Liver (tissue), 8 donors: ENCODE measurements at regions not wholly inside any gene's neighbourhood (a gene's known extent, or its start where the extent isn't known, plus 50 kb on each side); places are given as distances from the start of the nearest gene placed in this dataset.

Source experiments
- DNase-seq: peaks from one replicate; pipeline ENCODE4 v3.0.0-alpha.2; 2017; ENCODE audit warnings: low spot score
- H3K27ac ChIP-seq, 2 donors: one replicate each; pipeline ENCODE4 v1.7.0; 2013; ENCODE audit warnings: inconsistent platforms in 2 of 2, low read length in 2 of 2, control low read depth in 1 of 2, low read depth in 1 of 2, mild to moderate bottlenecking in 1 of 2
- H3K27me3 ChIP-seq, 4 donors: one replicate each; pipeline versions ENCODE4 v1.6.1 to v1.7.0; 2013; ENCODE audit warnings: low read length in 3 of 4, inconsistent platforms in 1 of 4, mild to moderate bottlenecking in 1 of 4, moderate library complexity in 1 of 4; ENCODE audit not compliant: control insufficient read depth in 4 of 4, insufficient read depth in 4 of 4
- H3K36me3 ChIP-seq, 4 donors: one replicate each; pipeline versions ENCODE4 v1.6.1 to v1.7.0; 2013; ENCODE audit warnings: low read length in 3 of 4, mild to moderate bottlenecking in 3 of 4, low read depth in 1 of 4, moderate library complexity in 1 of 4; ENCODE audit not compliant: control insufficient read depth in 4 of 4, insufficient read depth in 3 of 4
- H3K4me1 ChIP-seq, 4 donors: one replicate each; pipeline versions ENCODE4 v1.6.1 to v1.7.0; 2013; ENCODE audit warnings: low read length in 3 of 4, mild to moderate bottlenecking in 3 of 4, moderate library complexity in 1 of 4; ENCODE audit not compliant: control insufficient read depth in 4 of 4, insufficient read depth in 4 of 4
- H3K4me3 ChIP-seq, 3 donors: one replicate each; pipeline versions ENCODE4 v1.6.1 to v1.7.0; 2013; ENCODE audit warnings: low read length in 3 of 3, control low read depth in 1 of 3, low read depth in 1 of 3, mild to moderate bottlenecking in 1 of 3
- H3K9ac ChIP-seq, 2 donors: one replicate each; pipeline ENCODE4 v1.7.0; 2013; ENCODE audit warnings: low read length in 2 of 2, mild to moderate bottlenecking in 2 of 2, moderate library complexity in 2 of 2, control low read depth in 1 of 2, low read depth in 1 of 2
- H3K9me3 ChIP-seq, 4 donors: one replicate each; pipeline versions ENCODE4 v1.6.1 to v1.7.0; 2013; ENCODE audit warnings: low read length in 3 of 4; ENCODE audit not compliant: control insufficient read depth in 4 of 4
- ATF3 ChIP-seq: IDR thresholded peaks from 2 replicates; pipeline ENCODE4 v1.6.1; 2016; ENCODE audit warnings: antibody characterized with exemption
- EGR1 ChIP-seq, 2 donors: IDR thresholded peaks; 2 replicates each; pipeline ENCODE4 v1.6.1; 2016 to 2018; ENCODE audit warnings: antibody characterized with exemption in 2 of 2, low read depth in 2 of 2
- FOXA2 ChIP-seq: IDR thresholded peaks from 2 replicates; pipeline ENCODE4 v1.6.1; 2016; ENCODE audit warnings: antibody characterized with exemption
- GABPA ChIP-seq, 2 donors: IDR thresholded peaks in 1 of 2; conservative IDR thresholded peaks in 1 of 2; 2 replicates each; pipeline ENCODE4 v1.6.1; 2016; ENCODE audit warnings: antibody characterized with exemption in 2 of 2, mild to moderate bottlenecking in 1 of 2, moderate library complexity in 1 of 2
- HNF4A ChIP-seq, 2 donors: conservative IDR thresholded peaks; 2 replicates each; pipeline ENCODE4 v1.6.1; 2016; ENCODE audit warnings: antibody characterized with exemption in 2 of 2, mild to moderate bottlenecking in 2 of 2
- JUND ChIP-seq, 2 donors: IDR thresholded peaks; 2 replicates each; pipeline ENCODE4 v1.6.1; 2016; ENCODE audit warnings: antibody characterized with exemption in 2 of 2
- NR2F2 ChIP-seq: IDR thresholded peaks from 2 replicates; pipeline ENCODE4 v1.6.1; 2016; ENCODE audit warnings: antibody characterized with exemption
- RXRA ChIP-seq, 2 donors: IDR thresholded peaks; 2 replicates each; pipeline ENCODE4 v1.6.1; 2017 to 2018; ENCODE audit warnings: antibody characterized with exemption in 2 of 2, mild to moderate bottlenecking in 1 of 2
- TAF1 ChIP-seq: conservative IDR thresholded peaks from 2 replicates; pipeline ENCODE4 v1.6.1; 2016; ENCODE audit warnings: antibody characterized with exemption, mild to moderate bottlenecking
- YY1 ChIP-seq: IDR thresholded peaks from 2 replicates; pipeline ENCODE4 v1.6.1; 2016; ENCODE audit warnings: antibody characterized with exemption, mild to moderate bottlenecking
- WGBS: extraction: QIAGEN DNeasy Blood & Tissue Kit; methylation state at CpG from one replicate; pipeline ENCODE4 v1.1.7; 2013; 5-methylcytosine and 5-hydroxymethylcytosine counted together
- TF ChIP-seq, protein P1 (sequence below): IDR thresholded peaks from 2 replicates; pipeline ENCODE4 v1.6.1; 2016; ENCODE audit warnings: antibody characterized with exemption
- TF ChIP-seq, protein P2 (sequence below): IDR thresholded peaks from 2 replicates; pipeline ENCODE4 v1.6.1; 2016; ENCODE audit warnings: antibody characterized with exemption
- TF ChIP-seq, protein P3 (sequence below): IDR thresholded peaks from 2 replicates; pipeline ENCODE4 v1.6.1; 2016; ENCODE audit warnings: antibody characterized with exemption, mild to moderate bottlenecking
- TF ChIP-seq, protein P4 (sequence below): fragments of 150-350 bp; IDR thresholded peaks from 2 replicates; pipeline ENCODE4 v1.5.1; 2017; ENCODE audit warnings: improper control_type of control experiment, low read depth, low read length; ENCODE audit not compliant: missing input control
- donor health status: healthy.
- donor health status: healthy.
- donor health status: healthy.
- donor health status: healthy.
- donor health status: healthy.

DNA sequence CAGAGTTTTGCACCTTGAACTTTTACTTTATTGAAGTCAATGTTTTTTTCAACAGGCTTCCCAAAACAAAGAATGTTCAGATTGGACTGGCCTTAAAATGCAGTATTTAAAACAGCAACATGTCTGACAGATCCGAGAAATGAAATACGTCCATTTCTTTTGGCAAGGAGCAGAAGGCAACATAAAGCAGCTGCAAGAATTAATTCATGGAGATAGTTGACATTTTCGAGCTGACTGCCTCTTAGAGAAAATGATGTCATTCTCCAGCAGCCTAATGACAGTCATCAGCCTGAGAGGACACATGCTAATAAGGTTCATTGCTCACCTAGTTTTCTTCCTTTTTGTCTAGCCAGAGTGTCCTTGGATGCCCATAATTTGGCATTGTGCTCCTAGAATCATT lies 232.2 kb upstream of the SEMA6A start:
- no peak for DNase-seq
- H3K27me3 ChIP-seq, result no peaks in the 10 kb centered on the region
- H3K4me1 ChIP-seq, result peaks cover 0 to 2% (median 0%) of the 10 kb centered on the region in 4 donors
- H3K4me3 ChIP-seq, result no peak overlapping the region
- H3K27ac ChIP-seq, result no peak overlapping the region
- WGBS, result 68% methylated on average over 3 of the region's 3 CpGs
- H3K9ac ChIP-seq, result no peak overlapping the region
- H3K36me3 ChIP-seq, result no peaks in the 10 kb centered on the region
- TF ChIP-seq, protein P1, sequence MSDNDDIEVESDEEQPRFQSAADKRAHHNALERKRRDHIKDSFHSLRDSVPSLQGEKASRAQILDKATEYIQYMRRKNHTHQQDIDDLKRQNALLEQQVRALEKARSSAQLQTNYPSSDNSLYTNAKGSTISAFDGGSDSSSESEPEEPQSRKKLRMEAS, result no peak
- no peak for TF ChIP-seq JUND (IDR thresholded peaks at IDR 0.05)
- TF ChIP-seq RXRA (IDR thresholded peaks at IDR 0.05), result no peak
- no peak for TF ChIP-seq HNF4A (conservative IDR thresholded peaks at IDR 0.05)
- TF ChIP-seq GABPA (IDR thresholded peaks at IDR 0.05 in 1 of 2, conservative IDR thresholded peaks at IDR 0.05 in 1 of 2), result no peak
- TF ChIP-seq, protein P2, sequence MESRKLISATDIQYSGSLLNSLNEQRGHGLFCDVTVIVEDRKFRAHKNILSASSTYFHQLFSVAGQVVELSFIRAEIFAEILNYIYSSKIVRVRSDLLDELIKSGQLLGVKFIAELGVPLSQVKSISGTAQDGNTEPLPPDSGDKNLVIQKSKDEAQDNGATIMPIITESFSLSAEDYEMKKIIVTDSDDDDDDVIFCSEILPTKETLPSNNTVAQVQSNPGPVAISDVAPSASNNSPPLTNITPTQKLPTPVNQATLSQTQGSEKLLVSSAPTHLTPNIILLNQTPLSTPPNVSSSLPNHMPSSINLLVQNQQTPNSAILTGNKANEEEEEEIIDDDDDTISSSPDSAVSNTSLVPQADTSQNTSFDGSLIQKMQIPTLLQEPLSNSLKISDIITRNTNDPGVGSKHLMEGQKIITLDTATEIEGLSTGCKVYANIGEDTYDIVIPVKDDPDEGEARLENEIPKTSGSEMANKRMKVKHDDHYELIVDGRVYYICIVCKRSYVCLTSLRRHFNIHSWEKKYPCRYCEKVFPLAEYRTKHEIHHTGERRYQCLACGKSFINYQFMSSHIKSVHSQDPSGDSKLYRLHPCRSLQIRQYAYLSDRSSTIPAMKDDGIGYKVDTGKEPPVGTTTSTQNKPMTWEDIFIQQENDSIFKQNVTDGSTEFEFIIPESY, result no peak
- no peak for TF ChIP-seq YY1
- TF ChIP-seq TAF1, result no peak
- TF ChIP-seq EGR1 (IDR thresholded peaks at IDR 0.05; ENCODE audit: low read depth in 2 of 2), result no peak
- TF ChIP-seq NR2F2, result no peak
- no peaks in the 10 kb centered on the region for H3K9me3 ChIP-seq

DNA sequence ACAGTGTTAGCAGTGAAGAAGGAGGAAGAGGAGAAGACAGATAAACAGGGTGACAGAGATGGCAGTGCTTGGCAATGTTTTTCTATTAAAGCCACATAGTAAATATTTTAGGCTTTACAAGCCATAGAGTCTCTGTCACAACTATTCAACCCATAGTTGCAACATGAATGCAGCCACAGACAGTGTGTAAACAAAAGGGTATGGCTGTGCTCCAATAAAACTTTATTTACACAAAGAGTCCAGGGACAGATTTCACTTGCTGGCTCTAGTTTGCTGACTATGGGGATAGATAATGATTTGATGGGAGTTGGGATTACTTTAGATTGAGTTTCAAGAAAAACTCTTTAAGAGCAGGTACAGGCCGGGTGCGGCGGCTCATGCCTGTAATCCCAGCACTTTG lies 224.8 kb upstream of the SEMA6A start:
- H3K27ac ChIP-seq, result no peak overlapping the region
- DNase-seq, result no peak
- 97% methylated on average over 3 of the region's 3 CpGs for WGBS
- TF ChIP-seq, protein P1, result no peak
- TF ChIP-seq GABPA (IDR thresholded peaks at IDR 0.05 in 1 of 2, conservative IDR thresholded peaks at IDR 0.05 in 1 of 2), result no peak
- peak; percentile 56 for TF ChIP-seq FOXA2
- TF ChIP-seq TAF1, result no peak
- TF ChIP-seq, protein P3, sequence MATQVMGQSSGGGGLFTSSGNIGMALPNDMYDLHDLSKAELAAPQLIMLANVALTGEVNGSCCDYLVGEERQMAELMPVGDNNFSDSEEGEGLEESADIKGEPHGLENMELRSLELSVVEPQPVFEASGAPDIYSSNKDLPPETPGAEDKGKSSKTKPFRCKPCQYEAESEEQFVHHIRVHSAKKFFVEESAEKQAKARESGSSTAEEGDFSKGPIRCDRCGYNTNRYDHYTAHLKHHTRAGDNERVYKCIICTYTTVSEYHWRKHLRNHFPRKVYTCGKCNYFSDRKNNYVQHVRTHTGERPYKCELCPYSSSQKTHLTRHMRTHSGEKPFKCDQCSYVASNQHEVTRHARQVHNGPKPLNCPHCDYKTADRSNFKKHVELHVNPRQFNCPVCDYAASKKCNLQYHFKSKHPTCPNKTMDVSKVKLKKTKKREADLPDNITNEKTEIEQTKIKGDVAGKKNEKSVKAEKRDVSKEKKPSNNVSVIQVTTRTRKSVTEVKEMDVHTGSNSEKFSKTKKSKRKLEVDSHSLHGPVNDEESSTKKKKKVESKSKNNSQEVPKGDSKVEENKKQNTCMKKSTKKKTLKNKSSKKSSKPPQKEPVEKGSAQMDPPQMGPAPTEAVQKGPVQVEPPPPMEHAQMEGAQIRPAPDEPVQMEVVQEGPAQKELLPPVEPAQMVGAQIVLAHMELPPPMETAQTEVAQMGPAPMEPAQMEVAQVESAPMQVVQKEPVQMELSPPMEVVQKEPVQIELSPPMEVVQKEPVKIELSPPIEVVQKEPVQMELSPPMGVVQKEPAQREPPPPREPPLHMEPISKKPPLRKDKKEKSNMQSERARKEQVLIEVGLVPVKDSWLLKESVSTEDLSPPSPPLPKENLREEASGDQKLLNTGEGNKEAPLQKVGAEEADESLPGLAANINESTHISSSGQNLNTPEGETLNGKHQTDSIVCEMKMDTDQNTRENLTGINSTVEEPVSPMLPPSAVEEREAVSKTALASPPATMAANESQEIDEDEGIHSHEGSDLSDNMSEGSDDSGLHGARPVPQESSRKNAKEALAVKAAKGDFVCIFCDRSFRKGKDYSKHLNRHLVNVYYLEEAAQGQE, result no peak
- no peak overlapping the region for H3K4me3 ChIP-seq
- H3K9me3 ChIP-seq, result no peaks in the 10 kb centered on the region
- H3K27me3 ChIP-seq, result no peaks in the 10 kb centered on the region
- no peaks in the 10 kb centered on the region for H3K36me3 ChIP-seq
- H3K9ac ChIP-seq, result no peak overlapping the region
- H3K4me1 ChIP-seq, result peaks cover 0 to 2% (median 0%) of the 10 kb centered on the region in 4 donors

DNA sequence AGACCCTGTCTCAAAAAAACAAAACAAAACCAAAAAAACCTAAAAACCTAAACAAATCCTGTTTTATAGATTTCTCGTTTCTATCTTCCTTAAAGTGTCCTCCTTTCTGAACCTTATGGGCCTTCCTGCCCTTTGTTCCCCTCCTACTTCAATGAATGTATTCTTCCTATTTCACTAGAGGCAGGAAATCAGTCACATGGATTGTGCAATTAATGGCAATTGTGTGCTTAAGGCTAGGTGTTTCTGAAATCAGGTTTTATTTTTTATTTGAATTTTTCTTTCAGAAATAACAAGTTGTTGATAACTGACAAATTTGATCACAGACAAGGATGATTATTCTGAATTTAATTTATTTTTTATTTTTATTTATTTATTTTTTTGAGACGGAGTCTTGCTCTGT lies 220.6 kb upstream of the SEMA6A start:
- 75% methylated on average over 2 of the region's 2 CpGs for WGBS
- DNase-seq, result no peak

More for the DNA sequence above, 220.6 kb upstream of the SEMA6A start:
- Histone ChIP-seq H3K27ac (no peak overlapping the region), H3K9ac (no peak overlapping the region), H3K27me3 (no peaks in the 10 kb centered on the region), H3K4me3 (no peak overlapping the region), H3K4me1 (no peaks in the 10 kb centered on the region), H3K9me3 (peaks cover 0 to 2% (median under 1%) of the 10 kb centered on the region in 4 donors), H3K36me3 (no peaks in the 10 kb centered on the region)
- no peak for TF ChIP-seq RXRA (IDR thresholded peaks at IDR 0.05)
- TF ChIP-seq, protein P4, sequence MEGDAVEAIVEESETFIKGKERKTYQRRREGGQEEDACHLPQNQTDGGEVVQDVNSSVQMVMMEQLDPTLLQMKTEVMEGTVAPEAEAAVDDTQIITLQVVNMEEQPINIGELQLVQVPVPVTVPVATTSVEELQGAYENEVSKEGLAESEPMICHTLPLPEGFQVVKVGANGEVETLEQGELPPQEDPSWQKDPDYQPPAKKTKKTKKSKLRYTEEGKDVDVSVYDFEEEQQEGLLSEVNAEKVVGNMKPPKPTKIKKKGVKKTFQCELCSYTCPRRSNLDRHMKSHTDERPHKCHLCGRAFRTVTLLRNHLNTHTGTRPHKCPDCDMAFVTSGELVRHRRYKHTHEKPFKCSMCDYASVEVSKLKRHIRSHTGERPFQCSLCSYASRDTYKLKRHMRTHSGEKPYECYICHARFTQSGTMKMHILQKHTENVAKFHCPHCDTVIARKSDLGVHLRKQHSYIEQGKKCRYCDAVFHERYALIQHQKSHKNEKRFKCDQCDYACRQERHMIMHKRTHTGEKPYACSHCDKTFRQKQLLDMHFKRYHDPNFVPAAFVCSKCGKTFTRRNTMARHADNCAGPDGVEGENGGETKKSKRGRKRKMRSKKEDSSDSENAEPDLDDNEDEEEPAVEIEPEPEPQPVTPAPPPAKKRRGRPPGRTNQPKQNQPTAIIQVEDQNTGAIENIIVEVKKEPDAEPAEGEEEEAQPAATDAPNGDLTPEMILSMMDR, result no peak
- TF ChIP-seq, protein P3, result no peak
- TF ChIP-seq ATF3, result no peak
- TF ChIP-seq HNF4A (conservative IDR thresholded peaks at IDR 0.05), result no peak
